SK-N-SH (cell line): ENCODE measurements at regions not wholly inside any gene's neighbourhood (a gene's known extent, or its start where the extent isn't known, plus 50 kb on each side); places are given as distances from the start of the nearest gene placed in this dataset.

Source experiments
- CTCF ChIA-PET: fragments of 300-600, 350-600 bp; formaldehyde crosslinking; extraction: SDS; loops from one replicate; lab custom pipeline; 2021; lab: Yijun Ruan, JAX
- POLR2A ChIA-PET: fragments of 350-600 bp; sonication (Branson Sonifier 250); formaldehyde crosslinking; extraction: SDS; loops from one replicate; lab custom pipeline; 2020; ENCODE audit warnings: antibody characterized with exemption, inconsistent platforms; lab: Yijun Ruan, JAX
- DNase-seq: peaks from one replicate; pipeline ENCODE4 v3.0.0; 2012
- H2AFZ ChIP-seq: fragments of 200-600 bp; sonication (generic); 2 replicates; pipeline ENCODE4 v1.8.1; 2016; ENCODE audit warnings: antibody characterized with exemption, mild to moderate bottlenecking, low read depth
- H3F3A ChIP-seq: fragments of 200-600 bp; sonication (generic); replicated peaks from 2 replicates; pipeline ENCODE3; 2016; ENCODE audit warnings: antibody characterized with exemption, mild to moderate bottlenecking; ENCODE audit not compliant: insufficient read depth
- H3K27ac ChIP-seq, 2 experiments: fragments of 200-500 bp in 1 of 2; fragments of 200-600 bp in 1 of 2; sonication (Bioruptor generic) in 1 of 2; sonication (generic), shearing (Covaris generic) in 1 of 2; 2 replicates each; pipeline versions ENCODE4 v1.5.1 to v1.6.1; 2014 to 2016; ENCODE audit warnings: low read depth in 2 of 2, inconsistent platforms in 1 of 2, low read length in 1 of 2, mild to moderate bottlenecking in 1 of 2, mixed read lengths in 1 of 2
- H3K27me3 ChIP-seq: fragments of 200-600 bp; sonication (generic), shearing (Covaris generic); 2 replicates; pipeline ENCODE4 v1.6.1; 2016; ENCODE audit warnings: mixed run types; ENCODE audit not compliant: insufficient read depth
- H3K36me3 ChIP-seq, 2 experiments: fragments of 200-500 bp in 1 of 2; fragments of 200-600 bp in 1 of 2; sonication (Bioruptor generic) in 1 of 2; sonication (generic) in 1 of 2; replicated peaks in 1 of 2; 2 replicates each; pipeline versions ENCODE3 to v1.5.1; 2014 to 2016; ENCODE audit warnings: low read length in 1 of 2, mild to moderate bottlenecking in 1 of 2; ENCODE audit not compliant: insufficient read depth in 2 of 2, control insufficient read depth in 1 of 2
- H3K4me1 ChIP-seq, 2 experiments: fragments of 200-500 bp in 1 of 2; fragments of 200-600 bp in 1 of 2; sonication (Bioruptor generic) in 1 of 2; sonication (generic), shearing (Covaris generic) in 1 of 2; 2 replicates each; pipeline versions ENCODE4 v1.5.1 to v1.6.1; 2014 to 2016; ENCODE audit warnings: low read depth in 1 of 2, low read length in 1 of 2, mixed run types in 1 of 2; ENCODE audit not compliant: insufficient read depth in 2 of 2, control insufficient read depth in 1 of 2
- H3K4me2 ChIP-seq: fragments of 200-600 bp; sonication (generic), shearing (Covaris generic); 2 replicates; pipeline ENCODE4 v1.6.1; 2017; ENCODE audit warnings: mixed run types
- H3K4me3 ChIP-seq, 2 experiments: fragments of 200-500 bp in 1 of 2; fragments of 200-600 bp in 1 of 2; sonication (Bioruptor generic) in 1 of 2; sonication (generic), shearing (Covaris generic) in 1 of 2; 2 replicates each; pipeline versions ENCODE4 v1.5.1 to v1.8.1; 2014 to 2016; ENCODE audit warnings: low read depth in 2 of 2, inconsistent platforms in 1 of 2, low read length in 1 of 2, mild to moderate bottlenecking in 1 of 2, mixed read lengths in 1 of 2, moderate library complexity in 1 of 2
- H3K79me2 ChIP-seq: fragments of 200-600 bp; sonication (generic); 2 replicates; pipeline ENCODE4 v1.8.1; 2017; ENCODE audit warnings: mild to moderate bottlenecking; ENCODE audit not compliant: insufficient read depth
- H3K9ac ChIP-seq: fragments of 200-600 bp; sonication (generic); 2 replicates; pipeline ENCODE4 v1.6.1; 2017; ENCODE audit warnings: mixed run types
- H3K9me2 ChIP-seq: fragments of 200-600 bp; sonication (generic); 2 replicates; pipeline ENCODE4 v1.6.1; 2017; ENCODE audit warnings: mixed run types
- H3K9me3 ChIP-seq: fragments of 200-600 bp; sonication (generic); 2 replicates; pipeline ENCODE4 v1.6.1; 2017; ENCODE audit warnings: mixed run types, mild to moderate bottlenecking, moderate library complexity
- H4K20me1 ChIP-seq: fragments of 200-600 bp; sonication (generic); 2 replicates; pipeline ENCODE4 v1.6.1; 2017; ENCODE audit warnings: mild to moderate bottlenecking, mixed run types; ENCODE audit not compliant: insufficient read depth
- CHD2 ChIP-seq: fragments of 150-350 bp; IDR thresholded peaks from 2 replicates; pipeline ENCODE4 v1.6.1; 2018; ENCODE audit warnings: low read length; ENCODE audit not compliant: partially characterized antibody
- ELF1 ChIP-seq: IDR thresholded peaks from 2 replicates; pipeline ENCODE4 v1.4.0; 2012
- EZH2phosphoT487 ChIP-seq: fragments of 200-600 bp; sonication (generic); IDR thresholded peaks from 2 replicates; pipeline ENCODE4 v1.6.1; 2017; ENCODE audit warnings: low read depth, mixed run types, mild to moderate bottlenecking, antibody characterized with exemption, moderate library complexity, borderline replicate concordance
- FOXM1 ChIP-seq: IDR thresholded peaks from 2 replicates; pipeline ENCODE4 v1.4.0; 2012; ENCODE audit warnings: low read depth, mild to moderate bottlenecking
- GABPA ChIP-seq: IDR thresholded peaks from 2 replicates; pipeline ENCODE4 v1.4.0; 2012; ENCODE audit warnings: low read depth, mild to moderate bottlenecking
- GATA2 ChIP-seq: sonication (generic); formaldehyde crosslinking; IDR thresholded peaks from 2 replicates; pipeline ENCODE4 v1.5.0; 2020; ENCODE audit warnings: mild to moderate bottlenecking, missing genetic modification reagents
- JUND ChIP-seq: IDR thresholded peaks from 2 replicates; pipeline ENCODE4 v1.4.0; 2012
- NFIC ChIP-seq: IDR thresholded peaks from 2 replicates; pipeline ENCODE4 v1.4.0; 2012; ENCODE audit warnings: borderline replicate concordance
- POLR2AphosphoS5 ChIP-seq: IDR thresholded peaks from 2 replicates; pipeline ENCODE4 v1.6.1; 2012; ENCODE audit warnings: low read depth, low read length
- RAD21 ChIP-seq: IDR thresholded peaks from 2 replicates; pipeline ENCODE4 v1.6.1; 2012; ENCODE audit warnings: mild to moderate bottlenecking, low read length
- RCOR1 ChIP-seq: fragments of 150-350 bp; IDR thresholded peaks from 2 replicates; pipeline ENCODE4 v1.6.1; 2017; ENCODE audit warnings: antibody characterized with exemption, low read length
- SIN3A ChIP-seq: IDR thresholded peaks from 2 replicates; pipeline ENCODE4 v1.6.1; 2012; ENCODE audit warnings: low read depth, mild to moderate bottlenecking, low read length, moderate library complexity, borderline replicate concordance
- SMC3 ChIP-seq: IDR thresholded peaks from 2 replicates; pipeline ENCODE4 v1.6.1; 2012; ENCODE audit warnings: low read depth, low read length, improper control_type of control experiment
- TCF12 ChIP-seq: IDR thresholded peaks from 2 replicates; pipeline ENCODE4 v1.4.0; 2012
- TEAD4 ChIP-seq: IDR thresholded peaks from 2 replicates; pipeline ENCODE4 v1.4.0; 2012; ENCODE audit warnings: mild to moderate bottlenecking, borderline replicate concordance; ENCODE audit not compliant: insufficient read depth
- WGBS: methylation state at CpG from one replicate; pipeline ENCODE4 v1.1.6; 2017; ENCODE audit warnings: low lambda C conversion rate; 5-methylcytosine and 5-hydroxymethylcytosine counted together
- TF ChIP-seq, protein P1 (sequence below): IDR thresholded peaks from 2 replicates; pipeline ENCODE4 v1.4.0; 2012; ENCODE audit warnings: low read depth, borderline replicate concordance
- TF ChIP-seq, protein P2 (sequence below): fragments of 200-600 bp; sonication (generic); IDR thresholded peaks from 2 replicates; pipeline ENCODE4 v1.6.1; 2017; ENCODE audit warnings: antibody characterized with exemption, mild to moderate bottlenecking, moderate library complexity
- TF ChIP-seq, protein P3 (sequence below): fragments of 150-350 bp; IDR thresholded peaks from 2 replicates; pipeline ENCODE4 v1.6.1; 2017; ENCODE audit warnings: antibody characterized with exemption, low read length, low read depth, borderline replicate concordance
- TF ChIP-seq, protein P4 (sequence below): fragments of 150-350 bp; IDR thresholded peaks from 2 replicates; pipeline ENCODE4 v1.6.1; 2016; ENCODE audit warnings: mild to moderate bottlenecking, low read depth, low read length
- TF ChIP-seq, protein P5 (sequence below): IDR thresholded peaks from 2 replicates; pipeline ENCODE4; 2012
- TF ChIP-seq, protein P6 (sequence below): IDR thresholded peaks from 2 replicates; pipeline ENCODE4 v1.4.0; 2012; ENCODE audit warnings: low read depth

DNA sequence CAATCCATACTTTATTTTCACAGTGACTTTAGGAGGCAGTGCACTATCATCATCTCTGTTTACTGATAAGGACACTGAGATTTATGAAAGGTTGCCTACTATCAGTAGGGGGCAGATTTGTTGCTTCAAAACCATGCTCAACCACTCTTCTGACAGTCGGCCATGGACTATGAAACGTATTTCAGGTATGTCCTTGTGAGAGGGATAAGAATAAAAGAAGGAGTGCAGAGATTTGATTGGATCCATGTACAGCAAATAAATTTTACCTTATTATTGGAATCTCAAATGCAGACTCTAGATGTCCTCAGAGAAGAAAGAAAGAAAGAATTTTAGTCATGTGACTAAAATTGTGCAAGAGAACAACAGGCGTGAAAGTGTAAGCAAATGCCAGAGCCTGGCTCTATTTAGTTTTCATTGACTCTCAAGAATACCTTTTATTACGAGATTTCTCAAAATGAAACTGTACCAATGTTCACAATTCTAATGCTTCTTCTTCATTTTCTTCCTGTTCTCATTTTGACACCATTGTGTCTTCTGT is 296.6 kb upstream of the RASA1 start:
- no peaks in the 10 kb centered on the region for H3K9me2 ChIP-seq
- H3K9me3 ChIP-seq = no peaks in the 10 kb centered on the region
- peaks cover 12% of the 10 kb centered on the region; the same call in 1 of the 2 replicates for H3K27me3 ChIP-seq
- H3K79me2 ChIP-seq = no peaks in the 10 kb centered on the region
- ChIA-PET POLR2A (no interaction called here), CTCF (no interaction called here)
- no peak overlapping the region for H3K4me2 ChIP-seq
- no peaks in the 10 kb centered on the region for H3F3A ChIP-seq
- H4K20me1 ChIP-seq = no peaks in the 10 kb centered on the region
- H3K36me3 ChIP-seq = no peaks in the 10 kb centered on the region
- no peak overlapping the region for H3K27ac ChIP-seq
- TF ChIP-seq JUND (no peak), SIN3A (no peak), GABPA (no peak), RCOR1 (no peak), TCF12 (no peak), SMC3 (0 out of 2 replicates have a peak, but pooled peaks have one; percentile 26), EZH2phosphoT487 (no peak), ELF1 (no peak), NFIC (no peak), POLR2AphosphoS5 (no peak), CHD2 (no peak), GATA2 (CRISPR knock-in tag) (no peak), FOXM1 (no peak), RAD21 (peak; percentile 21; the same call in 1 of the 2 replicates), TEAD4 (no peak)
- TF ChIP-seq, protein P1, sequence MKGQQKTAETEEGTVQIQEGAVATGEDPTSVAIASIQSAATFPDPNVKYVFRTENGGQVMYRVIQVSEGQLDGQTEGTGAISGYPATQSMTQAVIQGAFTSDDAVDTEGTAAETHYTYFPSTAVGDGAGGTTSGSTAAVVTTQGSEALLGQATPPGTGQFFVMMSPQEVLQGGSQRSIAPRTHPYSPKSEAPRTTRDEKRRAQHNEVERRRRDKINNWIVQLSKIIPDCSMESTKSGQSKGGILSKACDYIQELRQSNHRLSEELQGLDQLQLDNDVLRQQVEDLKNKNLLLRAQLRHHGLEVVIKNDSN = peak; percentile 24; the same call in 1 of the 2 replicates
- TF ChIP-seq, protein P2, sequence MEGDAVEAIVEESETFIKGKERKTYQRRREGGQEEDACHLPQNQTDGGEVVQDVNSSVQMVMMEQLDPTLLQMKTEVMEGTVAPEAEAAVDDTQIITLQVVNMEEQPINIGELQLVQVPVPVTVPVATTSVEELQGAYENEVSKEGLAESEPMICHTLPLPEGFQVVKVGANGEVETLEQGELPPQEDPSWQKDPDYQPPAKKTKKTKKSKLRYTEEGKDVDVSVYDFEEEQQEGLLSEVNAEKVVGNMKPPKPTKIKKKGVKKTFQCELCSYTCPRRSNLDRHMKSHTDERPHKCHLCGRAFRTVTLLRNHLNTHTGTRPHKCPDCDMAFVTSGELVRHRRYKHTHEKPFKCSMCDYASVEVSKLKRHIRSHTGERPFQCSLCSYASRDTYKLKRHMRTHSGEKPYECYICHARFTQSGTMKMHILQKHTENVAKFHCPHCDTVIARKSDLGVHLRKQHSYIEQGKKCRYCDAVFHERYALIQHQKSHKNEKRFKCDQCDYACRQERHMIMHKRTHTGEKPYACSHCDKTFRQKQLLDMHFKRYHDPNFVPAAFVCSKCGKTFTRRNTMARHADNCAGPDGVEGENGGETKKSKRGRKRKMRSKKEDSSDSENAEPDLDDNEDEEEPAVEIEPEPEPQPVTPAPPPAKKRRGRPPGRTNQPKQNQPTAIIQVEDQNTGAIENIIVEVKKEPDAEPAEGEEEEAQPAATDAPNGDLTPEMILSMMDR = peak; percentile 38
- TF ChIP-seq, protein P3, sequence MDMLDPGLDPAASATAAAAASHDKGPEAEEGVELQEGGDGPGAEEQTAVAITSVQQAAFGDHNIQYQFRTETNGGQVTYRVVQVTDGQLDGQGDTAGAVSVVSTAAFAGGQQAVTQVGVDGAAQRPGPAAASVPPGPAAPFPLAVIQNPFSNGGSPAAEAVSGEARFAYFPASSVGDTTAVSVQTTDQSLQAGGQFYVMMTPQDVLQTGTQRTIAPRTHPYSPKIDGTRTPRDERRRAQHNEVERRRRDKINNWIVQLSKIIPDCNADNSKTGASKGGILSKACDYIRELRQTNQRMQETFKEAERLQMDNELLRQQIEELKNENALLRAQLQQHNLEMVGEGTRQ = no peak
- TF ChIP-seq, protein P4, sequence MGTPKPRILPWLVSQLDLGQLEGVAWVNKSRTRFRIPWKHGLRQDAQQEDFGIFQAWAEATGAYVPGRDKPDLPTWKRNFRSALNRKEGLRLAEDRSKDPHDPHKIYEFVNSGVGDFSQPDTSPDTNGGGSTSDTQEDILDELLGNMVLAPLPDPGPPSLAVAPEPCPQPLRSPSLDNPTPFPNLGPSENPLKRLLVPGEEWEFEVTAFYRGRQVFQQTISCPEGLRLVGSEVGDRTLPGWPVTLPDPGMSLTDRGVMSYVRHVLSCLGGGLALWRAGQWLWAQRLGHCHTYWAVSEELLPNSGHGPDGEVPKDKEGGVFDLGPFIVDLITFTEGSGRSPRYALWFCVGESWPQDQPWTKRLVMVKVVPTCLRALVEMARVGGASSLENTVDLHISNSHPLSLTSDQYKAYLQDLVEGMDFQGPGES = no peak
- TF ChIP-seq, protein P5, sequence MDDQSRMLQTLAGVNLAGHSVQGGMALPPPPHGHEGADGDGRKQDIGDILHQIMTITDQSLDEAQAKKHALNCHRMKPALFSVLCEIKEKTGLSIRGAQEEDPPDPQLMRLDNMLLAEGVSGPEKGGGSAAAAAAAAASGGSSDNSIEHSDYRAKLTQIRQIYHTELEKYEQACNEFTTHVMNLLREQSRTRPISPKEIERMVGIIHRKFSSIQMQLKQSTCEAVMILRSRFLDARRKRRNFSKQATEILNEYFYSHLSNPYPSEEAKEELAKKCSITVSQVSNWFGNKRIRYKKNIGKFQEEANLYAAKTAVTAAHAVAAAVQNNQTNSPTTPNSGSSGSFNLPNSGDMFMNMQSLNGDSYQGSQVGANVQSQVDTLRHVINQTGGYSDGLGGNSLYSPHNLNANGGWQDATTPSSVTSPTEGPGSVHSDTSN = no peak
- TF ChIP-seq, protein P6, sequence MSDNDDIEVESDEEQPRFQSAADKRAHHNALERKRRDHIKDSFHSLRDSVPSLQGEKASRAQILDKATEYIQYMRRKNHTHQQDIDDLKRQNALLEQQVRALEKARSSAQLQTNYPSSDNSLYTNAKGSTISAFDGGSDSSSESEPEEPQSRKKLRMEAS = no peak
- H2AFZ ChIP-seq = no peak overlapping the region
- WGBS = 3% methylated on average over 4 of the region's 4 CpGs
- H3K4me3 ChIP-seq = no peak overlapping the region; a peak in 1 of 4 replicates
- no peak for DNase-seq
- H3K4me1 ChIP-seq = 0 out of 4 replicates have a peak, but pooled peaks cover 0 to 4% of the 10 kb centered on the region in 2 experiments
- no peak overlapping the region for H3K9ac ChIP-seq
